Small intestine (tissue), 7 donors: ENCODE measurements at regions not wholly inside any gene's neighbourhood (a gene's known extent, or its start where the extent isn't known, plus 50 kb on each side); places are given as distances from the start of the nearest gene placed in this dataset.

ENCODE experiments used
- DNase-seq, 2 donors: peaks; one replicate each; pipeline versions ENCODE4 v3.0.0 to v3.0.0-alpha.2; 2013
- FAIRE-seq: peaks from 2 replicates; lab custom pipeline; 2012; peaks lifted over from hg19 to GRCh38; lab: Jason Lieb, UNC
- H3K27ac ChIP-seq, 3 donors: one replicate each; pipeline ENCODE4 v1.5.1; 2013; ENCODE audit warnings: low read length in 2 of 3, mild to moderate bottlenecking in 2 of 3, control low read depth in 1 of 3, inconsistent platforms in 1 of 3, low read depth in 1 of 3, moderate library complexity in 1 of 3
- H3K27me3 ChIP-seq, 3 donors: one replicate each; pipeline ENCODE4 v1.6.1; 2013; ENCODE audit warnings: low read length in 3 of 3, inconsistent platforms in 1 of 3; ENCODE audit not compliant: control insufficient read depth in 3 of 3, insufficient read depth in 3 of 3
- H3K36me3 ChIP-seq, 3 donors: one replicate each; pipeline ENCODE4 v1.6.1; 2013; ENCODE audit warnings: low read length in 3 of 3, inconsistent platforms in 1 of 3, low read depth in 1 of 3, mild to moderate bottlenecking in 1 of 3, moderate library complexity in 1 of 3; ENCODE audit not compliant: control insufficient read depth in 3 of 3, insufficient read depth in 2 of 3
- H3K4me1 ChIP-seq, 3 donors: one replicate each; pipeline ENCODE4 v1.6.1; 2013; ENCODE audit warnings: low read length in 2 of 3, inconsistent platforms in 1 of 3, low read depth in 1 of 3, mild to moderate bottlenecking in 1 of 3, moderate library complexity in 1 of 3; ENCODE audit not compliant: control insufficient read depth in 3 of 3, insufficient read depth in 2 of 3
- H3K4me3 ChIP-seq, 3 donors: one replicate each; pipeline ENCODE4 v1.5.1; 2013; ENCODE audit warnings: low read length in 3 of 3, control low read depth in 1 of 3, inconsistent platforms in 1 of 3, low read depth in 1 of 3, mild to moderate bottlenecking in 1 of 3, moderate library complexity in 1 of 3
- H3K9me3 ChIP-seq, 2 donors: one replicate each; pipeline ENCODE4 v1.6.1; 2013; ENCODE audit warnings: low read depth in 1 of 2, low read length in 1 of 2; ENCODE audit not compliant: control insufficient read depth in 2 of 2, insufficient read depth in 1 of 2
- WGBS, 3 donors: extraction: QIAGEN DNeasy Blood & Tissue Kit; methylation state at CpG; one replicate each; pipeline ENCODE4 v1.1.7; 2013; 5-methylcytosine and 5-hydroxymethylcytosine counted together
- donor health status: healthy with polysubstance abuse.
- donor health status: control.
- donor health status: control.
- donor health status: Bipolar disorder and iron deficiency.
- donor health status: healthy.

- no peaks in the 10 kb centered on the region for H3K27me3 ChIP-seq
- FAIRE-seq (no peak), DNase-seq (no peak)
- no peaks in the 10 kb centered on the region for H3K36me3 ChIP-seq
- H3K4me3 ChIP-seq: no peak overlapping the region
- H3K27ac ChIP-seq: no peak overlapping the region
- H3K4me1 ChIP-seq: no peaks in the 10 kb centered on the region
- peaks cover 1 to 8% of the 10 kb centered on the region in 2 donors for H3K9me3 ChIP-seq
- WGBS, 3 donors: 91 to 95% (median 93%) methylated on average over 18 of the region's 18 CpGs
Measured at GRCh38 chr5:105392710-105393149, 1830.1 kb upstream of the NUDT12 start.

GRCh38 chr5:105392122-105392709 is 1829.6 kb upstream of the NUDT12 start:
- FAIRE-seq (no peak), DNase-seq (no peak)
- no peaks in the 10 kb centered on the region for H3K36me3 ChIP-seq
- H3K27ac ChIP-seq: no peak overlapping the region
- H3K9me3 ChIP-seq: peaks cover 1 to 8% of the 10 kb centered on the region in 2 donors
- H3K4me1 ChIP-seq: no peaks in the 10 kb centered on the region
- H3K27me3 ChIP-seq: no peaks in the 10 kb centered on the region
- no peak overlapping the region for H3K4me3 ChIP-seq
- 92 to 95% (median 94%) methylated on average over 20 of the region's 20 CpGs for WGBS, 3 donors

- no peaks in the 10 kb centered on the region for H3K36me3 ChIP-seq
- 90 to 100% (median 90%) methylated on average over 1 of the region's 1 CpG for WGBS, 3 donors
- H3K4me3 ChIP-seq: no peak overlapping the region
- FAIRE-seq (no peak), DNase-seq (no peak)
- H3K27ac ChIP-seq: no peak overlapping the region
- H3K4me1 ChIP-seq: no peaks in the 10 kb centered on the region
- no peaks in the 10 kb centered on the region for H3K9me3 ChIP-seq
- no peaks in the 10 kb centered on the region for H3K27me3 ChIP-seq
Measured at GRCh38 chr5:105380126-105380525, 1817.5 kb upstream of the NUDT12 start.

GRCh38 chr5:105371169-105371568 is 1808.6 kb upstream of the NUDT12 start:
- 40 to 58% (median 52%) methylated on average over 2 of the region's 2 CpGs for WGBS, 3 donors
- Histone ChIP-seq H3K27ac (no peak overlapping the region), H3K9me3 (no peaks in the 10 kb centered on the region), H3K36me3 (no peaks in the 10 kb centered on the region), H3K27me3 (no peaks in the 10 kb centered on the region), H3K4me1 (no peaks in the 10 kb centered on the region), H3K4me3 (no peak overlapping the region)
- no peak for FAIRE-seq
- no peak for DNase-seq

GRCh38 chr5:105350486-105351140 is 1788.0 kb upstream of the NUDT12 start:
- no peak for DNase-seq
- FAIRE-seq: no peak
- no peaks in the 10 kb centered on the region for H3K4me1 ChIP-seq
- WGBS, 3 donors: 59 to 73% (median 68%) methylated on average over 5 of the region's 5 CpGs
- H3K27me3 ChIP-seq: no peaks in the 10 kb centered on the region
- no peak overlapping the region for H3K4me3 ChIP-seq
- no peak overlapping the region for H3K27ac ChIP-seq
- no peaks in the 10 kb centered on the region for H3K36me3 ChIP-seq
- peaks cover 0 to 2% of the 10 kb centered on the region in 2 donors for H3K9me3 ChIP-seq

- Histone ChIP-seq H3K27me3 (no peaks in the 10 kb centered on the region), H3K4me3 (no peak overlapping the region), H3K27ac (no peak overlapping the region), H3K4me1 (no peaks in the 10 kb centered on the region), H3K9me3 (peaks cover 0 to 3% of the 10 kb centered on the region in 2 donors), H3K36me3 (no peaks in the 10 kb centered on the region)
- DNase-seq (no peak), FAIRE-seq (no peak)
- 69 to 83% (median 76%) methylated on average over 3 of the region's 3 CpGs for WGBS, 3 donors
Measured at GRCh38 chr5:105331558-105331957, 1769.0 kb upstream of the NUDT12 start.

GRCh38 chr5:105330185-105330584 is 1767.6 kb upstream of the NUDT12 start:
- WGBS, 3 donors: 85 to 91% (median 86%) methylated on average over 1 of the region's 1 CpG
- no peaks in the 10 kb centered on the region for H3K27me3 ChIP-seq
- H3K27ac ChIP-seq: no peak overlapping the region
- no peaks in the 10 kb centered on the region for H3K9me3 ChIP-seq
- FAIRE-seq (no peak), DNase-seq (no peak)
- no peak overlapping the region for H3K4me3 ChIP-seq
- H3K4me1 ChIP-seq: no peaks in the 10 kb centered on the region
- no peaks in the 10 kb centered on the region for H3K36me3 ChIP-seq

- H3K27ac ChIP-seq: no peak overlapping the region
- no peak for FAIRE-seq
- H3K9me3 ChIP-seq: no peaks in the 10 kb centered on the region
- 88 to 100% (median 88%) methylated on average over 1 of the region's 1 CpG for WGBS, 3 donors
- no peaks in the 10 kb centered on the region for H3K4me1 ChIP-seq
- H3K4me3 ChIP-seq: no peak overlapping the region
- H3K27me3 ChIP-seq: no peaks in the 10 kb centered on the region
- DNase-seq: no peak
- no peaks in the 10 kb centered on the region for H3K36me3 ChIP-seq
Measured at GRCh38 chr5:105304859-105305258, 1742.3 kb upstream of the NUDT12 start.

- FAIRE-seq: no peak
- Histone ChIP-seq H3K4me3 (no peak overlapping the region), H3K27ac (no peak overlapping the region), H3K4me1 (no peaks in the 10 kb centered on the region), H3K27me3 (no peaks in the 10 kb centered on the region), H3K9me3 (no peaks in the 10 kb centered on the region), H3K36me3 (no peaks in the 10 kb centered on the region)
- DNase-seq: no peak
Measured at GRCh38 chr5:105288946-105289345, 1726.4 kb upstream of the NUDT12 start.
